CD4-positive, alpha-beta T cell (primary cell): ENCODE measurements at regions not wholly inside any gene's neighbourhood (a gene's known extent, or its start where the extent isn't known, plus 50 kb on each side); places are given as distances from the start of the nearest gene placed in this dataset.

ENCODE experiments used
- ATAC-seq: fragments of 200-7000 bp; cut with Tn5 transposase; one replicate; pipeline ENCODE4 v1.10.0; 2022; ENCODE audit warnings: mild to moderate bottlenecking; ENCODE audit not compliant: poor library complexity
- CTCF ChIA-PET: fragments of 350-600 bp; sonication (Branson Sonifier 250); formaldehyde crosslinking; loops from one replicate; lab custom pipeline; 2021; ENCODE audit warnings: antibody characterized with exemption, inconsistent platforms; lab: Charles Lee
- POLR2A ChIA-PET: fragments of 350-600 bp; sonication (Branson Sonifier 250); formaldehyde crosslinking; loops from one replicate; lab custom pipeline; 2021; ENCODE audit warnings: antibody characterized with exemption, inconsistent platforms; lab: Charles Lee
- DNase-seq, 14 experiments: peaks; one replicate each; pipeline ENCODE4 v3.0.0-alpha.2; 2013 to 2020; ENCODE audit warnings: mixed read lengths in 2 of 14
- H3K27ac ChIP-seq, 2 donors: one replicate each; pipeline versions ENCODE4 v1.5.1 to v1.7.0; 2013; ENCODE audit warnings: low read length in 2 of 2, low read depth in 1 of 2, mild to moderate bottlenecking in 1 of 2
- H3K27me3 ChIP-seq, 2 experiments: 1 replicate in 1 of 2; 2 replicates in 1 of 2; pipeline versions ENCODE4 v1.6.1 to v1.7.0; 2013; ENCODE audit warnings: low read length in 2 of 2, control low read depth in 1 of 2, mild to moderate bottlenecking in 1 of 2, moderate library complexity in 1 of 2; ENCODE audit not compliant: insufficient read depth in 2 of 2, control insufficient read depth in 1 of 2
- H3K36me3 ChIP-seq: one replicate; pipeline ENCODE4 v1.6.1; 2013; ENCODE audit warnings: low read length, control low read depth; ENCODE audit not compliant: insufficient read depth
- H3K4me1 ChIP-seq: one replicate; pipeline ENCODE4 v1.6.1; 2013; ENCODE audit warnings: low read length, control low read depth; ENCODE audit not compliant: insufficient read depth
- H3K4me3 ChIP-seq: one replicate; pipeline ENCODE4 v1.5.1; 2013; ENCODE audit warnings: mild to moderate bottlenecking, low read length, moderate library complexity
- H3K9me3 ChIP-seq, 2 experiments: 1 replicate in 1 of 2; 2 replicates in 1 of 2; pipeline versions ENCODE4 v1.6.1 to v1.7.0; 2013; ENCODE audit warnings: low read length in 2 of 2, mild to moderate bottlenecking in 2 of 2, control low read depth in 1 of 2, moderate library complexity in 1 of 2; ENCODE audit not compliant: control insufficient read depth in 1 of 2, insufficient read depth in 1 of 2
- H3K27ac Mint-ChIP-seq: one replicate; pipeline ENCODE4 v1.8.0; 2020; ENCODE audit warnings: mixed read lengths
- H3K27me3 Mint-ChIP-seq: one replicate; pipeline ENCODE4 v1.8.0; 2021; ENCODE audit warnings: mixed read lengths
- H3K36me3 Mint-ChIP-seq: one replicate; pipeline ENCODE4 v1.8.0; 2021; ENCODE audit warnings: low read depth, mixed read lengths
- H3K4me1 Mint-ChIP-seq: one replicate; pipeline ENCODE4 v1.8.0; 2021; ENCODE audit warnings: low read depth, mixed read lengths
- H3K4me3 Mint-ChIP-seq: one replicate; pipeline ENCODE4 v1.8.0; 2020; ENCODE audit warnings: mild to moderate bottlenecking, mixed read lengths
- H3K9me3 Mint-ChIP-seq: one replicate; pipeline ENCODE4 v1.8.0; 2020; ENCODE audit warnings: mixed read lengths
- CTCF ChIP-seq: fragments of 200-600 bp; IDR thresholded peaks from one replicate; pipeline ENCODE4 v1.8.0; 2022; ENCODE audit warnings: antibody characterized with exemption, mild to moderate bottlenecking
- intact Hi-C, 2 experiments: fragments of 100-400 bp; cut with DNase I in 1 of 2; cut with micrococcal nuclease in 1 of 2; formaldehyde crosslinking; loops; one replicate each; pipeline versions ENCODE4 v1.15.1 to v1.9.0; 2023 to 2025; cut with DNase I, micrococcal nuclease

GRCh38 chr3:81086348-81086747 lies 675.1 kb downstream of the GBE1 start:
- TF ChIP-seq CTCF: no peak
- Mint-ChIP-seq H3K4me1 (no peaks in the 10 kb centered on the region), H3K36me3 (no peaks in the 10 kb centered on the region), H3K4me3 (no peak overlapping the region), H3K27ac (no peak overlapping the region), H3K27me3 (no peaks in the 10 kb centered on the region), H3K9me3 (peaks cover 8% of the 10 kb centered on the region)
- no peak overlapping the region for H3K27ac ChIP-seq
- H3K4me3 ChIP-seq: no peak overlapping the region
- intact Hi-C loops: no loop called here
- H3K36me3 ChIP-seq: no peaks in the 10 kb centered on the region
- no peak for DNase-seq
- H3K9me3 ChIP-seq: no peaks in the 10 kb centered on the region
- ChIA-PET POLR2A (no interaction called here), CTCF (no interaction called here)
- H3K27me3 ChIP-seq: no peaks in the 10 kb centered on the region
- no peaks in the 10 kb centered on the region for H3K4me1 ChIP-seq
- no peak for ATAC-seq

- no peaks in the 10 kb centered on the region for H3K9me3 Mint-ChIP-seq
- H3K27me3 Mint-ChIP-seq: no peaks in the 10 kb centered on the region
- ChIA-PET POLR2A (no interaction called here), CTCF (no interaction called here)
- no peak overlapping the region for H3K4me3 Mint-ChIP-seq
- no peak overlapping the region for H3K27ac Mint-ChIP-seq
- H3K36me3 Mint-ChIP-seq: no peaks in the 10 kb centered on the region
- no peaks in the 10 kb centered on the region for H3K4me1 Mint-ChIP-seq
- H3K4me1 ChIP-seq: no peaks in the 10 kb centered on the region
- H3K27me3 ChIP-seq: no peaks in the 10 kb centered on the region
- H3K4me3 ChIP-seq: no peak overlapping the region
- no peak for DNase-seq
- no peak overlapping the region for H3K27ac ChIP-seq
- peaks cover 0 to 4% of the 10 kb centered on the region in 2 experiments for H3K9me3 ChIP-seq
- H3K36me3 ChIP-seq: no peaks in the 10 kb centered on the region
- no peak for ATAC-seq
- no peak for TF ChIP-seq CTCF
- intact Hi-C loops: no loop called here
These were observed 680.8 kb downstream of the GBE1 start for GRCh38 chr3:81080608-81081007.

- no peak for DNase-seq
- Histone ChIP-seq H3K27ac (no peak overlapping the region), H3K9me3 (no peaks in the 10 kb centered on the region), H3K27me3 (no peaks in the 10 kb centered on the region), H3K4me1 (no peaks in the 10 kb centered on the region), H3K36me3 (no peaks in the 10 kb centered on the region), H3K4me3 (no peak overlapping the region)
- Mint-ChIP-seq H3K9me3 (peaks cover 6% of the 10 kb centered on the region), H3K27ac (no peak overlapping the region), H3K4me3 (no peak overlapping the region), H3K4me1 (no peaks in the 10 kb centered on the region), H3K36me3 (no peaks in the 10 kb centered on the region), H3K27me3 (no peaks in the 10 kb centered on the region)
- ChIA-PET POLR2A (no interaction called here), CTCF (no interaction called here)
- TF ChIP-seq CTCF: no peak
- ATAC-seq: no peak
- intact Hi-C loops: no loop called here
These were observed 688.9 kb downstream of the GBE1 start for GRCh38 chr3:81072591-81072990.
